DND-41 (cell line): ENCODE measurements at regions not wholly inside any gene's neighbourhood (a gene's known extent, or its start where the extent isn't known, plus 50 kb on each side); places are given as distances from the start of the nearest gene placed in this dataset.

Source experiments
- ATAC-seq: fragments of 200-7000 bp; cut with Tn5 transposase; 3 replicates; pipeline ENCODE4 v1.9.1; 2021; ENCODE audit warnings: low read depth; ENCODE audit not compliant: insufficient read depth
- DNase-seq: peaks from one replicate; pipeline ENCODE4 v3.0.0-alpha.2; 2020
- H2AFZ ChIP-seq: 2 replicates; pipeline ENCODE4 v1.6.0; 2012; ENCODE audit warnings: low read depth, low read length
- H3K27ac ChIP-seq: 2 replicates; pipeline ENCODE4 v1.5.1; 2012; ENCODE audit warnings: low read length, inconsistent platforms
- H3K27me3 ChIP-seq: fragments of 200-600 bp; sonication (generic); 2 replicates; pipeline ENCODE4 v1.6.0; 2012; ENCODE audit warnings: low read length, mild to moderate bottlenecking, inconsistent platforms; ENCODE audit not compliant: insufficient read depth, poor library complexity
- H3K36me3 ChIP-seq: 2 replicates; pipeline ENCODE4 v1.5.1; 2012; ENCODE audit warnings: low read length, inconsistent platforms; ENCODE audit not compliant: insufficient read depth
- H3K4me1 ChIP-seq: 2 replicates; pipeline ENCODE4 v1.5.1; 2012; ENCODE audit warnings: mild to moderate bottlenecking, low read length; ENCODE audit not compliant: insufficient read depth
- H3K4me2 ChIP-seq: 2 replicates; pipeline ENCODE4 v1.6.0; 2012; ENCODE audit warnings: mild to moderate bottlenecking, moderate library complexity, low read length, inconsistent platforms; ENCODE audit not compliant: insufficient read depth
- H3K4me3 ChIP-seq, 2 experiments: fragments of 200-600 bp in 1 of 2; shearing (Covaris generic) in 1 of 2; 2 replicates each; pipeline ENCODE4 v1.5.1; 2012 to 2016; ENCODE audit warnings: inconsistent platforms in 2 of 2, low read length in 2 of 2, mild to moderate bottlenecking in 2 of 2, low read depth in 1 of 2, moderate library complexity in 1 of 2
- H3K79me2 ChIP-seq: 2 replicates; pipeline ENCODE4 v1.6.0; 2012; ENCODE audit warnings: low read length, inconsistent platforms; ENCODE audit not compliant: insufficient read depth
- H3K9ac ChIP-seq: 2 replicates; pipeline ENCODE4 v1.6.0; 2012; ENCODE audit warnings: low read depth, mild to moderate bottlenecking, inconsistent platforms, low read length, moderate library complexity
- H3K9me3 ChIP-seq: 2 replicates; pipeline ENCODE4 v1.5.1; 2012; ENCODE audit warnings: low read length, moderate library complexity, mild to moderate bottlenecking, inconsistent platforms; ENCODE audit not compliant: insufficient read depth, severe bottlenecking
- H4K20me1 ChIP-seq: 2 replicates; pipeline ENCODE4 v1.6.0; 2012; ENCODE audit warnings: low read length; ENCODE audit not compliant: insufficient read depth
- CTCF ChIP-seq: IDR thresholded peaks from 2 replicates; pipeline ENCODE4 v1.5.1; 2012; ENCODE audit warnings: borderline replicate concordance, low read length, moderate library complexity, mild to moderate bottlenecking; ENCODE audit not compliant: poor library complexity, severe bottlenecking; ENCODE audit errors: extremely low read depth
- EZH2 ChIP-seq: IDR thresholded peaks from 3 replicates; pipeline ENCODE4 v1.6.1; 2012; ENCODE audit warnings: borderline replicate concordance, low read depth, mild to moderate bottlenecking, moderate library complexity, low read length, inconsistent platforms; ENCODE audit not compliant: severe bottlenecking

DNA sequence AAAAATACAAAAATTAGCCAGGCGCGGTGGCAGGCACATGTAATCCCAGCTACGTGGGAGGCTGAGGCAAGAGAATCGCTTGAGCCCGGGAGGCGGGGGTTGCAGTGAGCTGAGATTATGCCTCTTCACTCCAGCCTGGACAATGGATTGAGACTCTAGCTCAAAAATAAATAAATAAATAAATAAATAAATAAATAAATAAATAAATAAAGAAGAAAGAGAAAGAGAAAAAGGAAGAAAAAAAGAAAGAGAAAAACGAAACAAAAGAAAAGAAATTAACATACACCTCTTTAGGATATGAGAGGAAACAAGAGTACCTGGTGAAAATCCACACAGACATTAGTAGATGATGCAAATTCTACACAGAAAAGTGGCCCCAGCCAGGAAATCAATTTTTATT, 713.7 kb upstream of the POT1 start:
- DNase-seq (no peak), ATAC-seq (no peak)
- no peaks in the 10 kb centered on the region for H3K4me1 ChIP-seq
- H3K9me3 ChIP-seq, result no peaks in the 10 kb centered on the region
- no peaks in the 10 kb centered on the region for H3K36me3 ChIP-seq
- H3K27me3 ChIP-seq, result no peaks in the 10 kb centered on the region
- no peak overlapping the region for H3K9ac ChIP-seq
- H3K27ac ChIP-seq, result no peak overlapping the region
- no peak overlapping the region for H2AFZ ChIP-seq
- H3K4me2 ChIP-seq, result no peak overlapping the region
- TF ChIP-seq CTCF, result no peak
- TF ChIP-seq EZH2, result no peak
- H4K20me1 ChIP-seq, result no peaks in the 10 kb centered on the region
- H3K79me2 ChIP-seq, result no peaks in the 10 kb centered on the region
- H3K4me3 ChIP-seq, result no peak overlapping the region

DNA sequence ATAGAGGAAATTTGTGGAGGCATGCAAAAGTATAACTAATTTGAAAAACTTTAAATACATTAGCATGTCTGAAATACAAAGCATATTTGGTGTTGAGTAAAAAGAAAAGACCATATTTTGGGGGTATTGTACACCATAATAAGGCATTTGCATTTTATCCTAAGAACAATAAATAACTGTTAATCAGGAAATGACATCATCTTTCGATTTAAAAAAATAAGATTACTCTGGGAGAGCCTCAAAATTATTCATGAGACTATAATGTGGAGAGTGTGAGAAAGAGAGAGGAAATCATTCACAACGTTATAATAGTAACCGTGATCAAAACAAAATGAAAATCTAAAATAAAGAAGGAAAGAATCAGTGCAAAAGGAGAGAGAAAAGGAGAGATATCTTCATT, 712.3 kb upstream of the POT1 start:
- TF ChIP-seq CTCF (no peak), EZH2 (no peak)
- Histone ChIP-seq H2AFZ (no peak overlapping the region), H3K4me2 (no peak overlapping the region), H3K27me3 (no peaks in the 10 kb centered on the region), H3K79me2 (no peaks in the 10 kb centered on the region), H3K36me3 (no peaks in the 10 kb centered on the region), H4K20me1 (no peaks in the 10 kb centered on the region), H3K4me1 (no peaks in the 10 kb centered on the region), H3K27ac (no peak overlapping the region), H3K4me3 (no peak overlapping the region), H3K9me3 (no peaks in the 10 kb centered on the region), H3K9ac (no peak overlapping the region)
- ATAC-seq (no peak), DNase-seq (no peak)

DNA sequence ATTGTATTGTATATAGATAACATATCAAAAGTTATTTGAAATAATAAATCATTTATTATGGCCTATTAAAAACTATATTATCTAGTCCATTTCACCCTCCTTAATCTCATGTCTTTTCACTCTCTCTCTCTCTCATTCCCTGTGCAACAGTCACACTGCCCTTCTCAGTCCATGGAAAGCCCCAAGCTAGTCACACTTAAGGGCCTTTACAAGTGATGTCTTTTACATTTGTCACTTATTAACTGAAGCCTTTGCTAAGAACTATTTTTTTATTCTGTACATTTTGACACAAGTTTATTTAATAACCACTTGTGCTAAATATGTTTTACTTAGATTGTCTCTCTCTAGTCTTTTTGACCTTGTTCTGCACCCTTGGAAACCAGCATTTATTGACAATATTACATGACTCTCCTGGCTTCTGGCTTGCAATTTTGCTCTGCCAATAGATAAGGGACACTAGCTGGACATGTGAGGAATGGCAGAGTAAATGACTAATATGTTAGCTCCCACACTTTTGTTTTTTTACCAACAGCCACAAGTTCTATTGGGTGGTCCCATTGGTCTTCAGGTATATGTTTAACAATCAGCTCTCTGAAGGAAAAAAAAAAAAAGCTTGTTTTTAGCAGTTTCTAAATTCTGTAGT, 706.8 kb upstream of the POT1 start:
- Histone ChIP-seq H3K27ac (no peak overlapping the region), H3K4me3 (no peak overlapping the region), H3K9ac (no peak overlapping the region), H3K4me1 (no peaks in the 10 kb centered on the region), H3K36me3 (no peaks in the 10 kb centered on the region), H3K4me2 (no peak overlapping the region), H3K27me3 (no peaks in the 10 kb centered on the region), H4K20me1 (no peaks in the 10 kb centered on the region), H3K9me3 (no peaks in the 10 kb centered on the region), H3K79me2 (no peaks in the 10 kb centered on the region), H2AFZ (no peak overlapping the region)
- TF ChIP-seq EZH2 (no peak), CTCF (no peak)
- no peak for DNase-seq
- no peak for ATAC-seq

GRCh38 chr7:125618516-125618915, 688.9 kb upstream of the POT1 start:
- no peak overlapping the region for H3K27ac ChIP-seq
- no peaks in the 10 kb centered on the region for H3K4me1 ChIP-seq
- H3K4me2 ChIP-seq, result no peak overlapping the region
- H3K27me3 ChIP-seq, result no peaks in the 10 kb centered on the region
- peaks cover 3% of the 10 kb centered on the region for H3K9me3 ChIP-seq
- H3K4me3 ChIP-seq, result no peak overlapping the region
- no peaks in the 10 kb centered on the region for H4K20me1 ChIP-seq
- no peaks in the 10 kb centered on the region for H3K79me2 ChIP-seq
- DNase-seq (no peak), ATAC-seq (no peak)
- TF ChIP-seq EZH2 (no peak), CTCF (no peak)
- H3K36me3 ChIP-seq, result no peaks in the 10 kb centered on the region
- no peak overlapping the region for H3K9ac ChIP-seq
- no peak overlapping the region for H2AFZ ChIP-seq
